ENCODE measurements at regions not wholly inside any gene's neighbourhood (a gene's known extent, or its start where the extent isn't known, plus 50 kb on each side); places are given as distances from the start of the nearest gene placed in this dataset.

DNA sequence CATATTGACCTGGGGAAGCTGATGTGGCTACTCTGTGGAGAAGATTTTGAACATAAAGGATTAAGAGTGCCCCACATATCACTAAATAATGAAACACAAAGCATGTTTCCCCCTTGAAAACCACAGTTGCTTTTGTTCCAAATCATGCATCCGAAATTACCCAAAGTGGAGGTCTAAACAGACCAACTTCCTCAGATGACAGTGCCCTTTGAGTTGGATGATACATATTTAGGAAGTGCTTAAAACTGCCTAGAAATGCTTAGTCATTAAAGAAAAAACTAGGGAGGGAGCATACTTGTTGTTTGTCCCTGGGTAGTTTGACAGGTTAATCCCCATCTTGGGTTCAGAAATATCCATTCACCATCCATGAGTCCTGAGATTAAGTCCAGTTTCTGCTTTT lies 1070.3 kb downstream of the SUCLG1 start:
- TF ChIP-seq, protein P1, sequence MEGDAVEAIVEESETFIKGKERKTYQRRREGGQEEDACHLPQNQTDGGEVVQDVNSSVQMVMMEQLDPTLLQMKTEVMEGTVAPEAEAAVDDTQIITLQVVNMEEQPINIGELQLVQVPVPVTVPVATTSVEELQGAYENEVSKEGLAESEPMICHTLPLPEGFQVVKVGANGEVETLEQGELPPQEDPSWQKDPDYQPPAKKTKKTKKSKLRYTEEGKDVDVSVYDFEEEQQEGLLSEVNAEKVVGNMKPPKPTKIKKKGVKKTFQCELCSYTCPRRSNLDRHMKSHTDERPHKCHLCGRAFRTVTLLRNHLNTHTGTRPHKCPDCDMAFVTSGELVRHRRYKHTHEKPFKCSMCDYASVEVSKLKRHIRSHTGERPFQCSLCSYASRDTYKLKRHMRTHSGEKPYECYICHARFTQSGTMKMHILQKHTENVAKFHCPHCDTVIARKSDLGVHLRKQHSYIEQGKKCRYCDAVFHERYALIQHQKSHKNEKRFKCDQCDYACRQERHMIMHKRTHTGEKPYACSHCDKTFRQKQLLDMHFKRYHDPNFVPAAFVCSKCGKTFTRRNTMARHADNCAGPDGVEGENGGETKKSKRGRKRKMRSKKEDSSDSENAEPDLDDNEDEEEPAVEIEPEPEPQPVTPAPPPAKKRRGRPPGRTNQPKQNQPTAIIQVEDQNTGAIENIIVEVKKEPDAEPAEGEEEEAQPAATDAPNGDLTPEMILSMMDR (IDR thresholded peaks at IDR 0.05) = no peak
- no peak for TF ChIP-seq POLR2A (IDR thresholded peaks at IDR 0.05)
